IPS-15b (cell line): ENCODE measurements at regions not wholly inside any gene's neighbourhood (a gene's known extent, or its start where the extent isn't known, plus 50 kb on each side); places are given as distances from the start of the nearest gene placed in this dataset.

ENCODE experiments used
- H3K27me3 ChIP-seq: one replicate; pipeline ENCODE4 v1.6.1; 2013; ENCODE audit warnings: low read length; ENCODE audit not compliant: control insufficient read depth, insufficient read depth
- H3K36me3 ChIP-seq: one replicate; pipeline ENCODE4 v1.6.1; 2013; ENCODE audit warnings: low read length; ENCODE audit not compliant: control insufficient read depth, insufficient read depth
- H3K4me1 ChIP-seq: one replicate; pipeline ENCODE4 v1.6.1; 2013; ENCODE audit warnings: mild to moderate bottlenecking, low read length; ENCODE audit not compliant: control insufficient read depth, insufficient read depth
- H3K4me3 ChIP-seq: one replicate; pipeline ENCODE4 v1.5.1; 2013; ENCODE audit warnings: low read depth, low read length
- H3K9ac ChIP-seq: one replicate; pipeline ENCODE4 v1.6.1; 2013; ENCODE audit warnings: low read depth, mild to moderate bottlenecking, low read length
- H3K9me3 ChIP-seq: one replicate; pipeline ENCODE4 v1.6.1; 2013; ENCODE audit warnings: mild to moderate bottlenecking, low read length; ENCODE audit not compliant: control insufficient read depth, insufficient read depth

GRCh38 chr5:162487528-162488525 is 420.3 kb downstream of the GABRG2 start:
- Histone ChIP-seq H3K9ac (no peak overlapping the region), H3K4me1 (no peaks in the 10 kb centered on the region), H3K4me3 (no peak overlapping the region), H3K9me3 (no peaks in the 10 kb centered on the region), H3K36me3 (no peaks in the 10 kb centered on the region), H3K27me3 (no peaks in the 10 kb centered on the region)

DNA sequence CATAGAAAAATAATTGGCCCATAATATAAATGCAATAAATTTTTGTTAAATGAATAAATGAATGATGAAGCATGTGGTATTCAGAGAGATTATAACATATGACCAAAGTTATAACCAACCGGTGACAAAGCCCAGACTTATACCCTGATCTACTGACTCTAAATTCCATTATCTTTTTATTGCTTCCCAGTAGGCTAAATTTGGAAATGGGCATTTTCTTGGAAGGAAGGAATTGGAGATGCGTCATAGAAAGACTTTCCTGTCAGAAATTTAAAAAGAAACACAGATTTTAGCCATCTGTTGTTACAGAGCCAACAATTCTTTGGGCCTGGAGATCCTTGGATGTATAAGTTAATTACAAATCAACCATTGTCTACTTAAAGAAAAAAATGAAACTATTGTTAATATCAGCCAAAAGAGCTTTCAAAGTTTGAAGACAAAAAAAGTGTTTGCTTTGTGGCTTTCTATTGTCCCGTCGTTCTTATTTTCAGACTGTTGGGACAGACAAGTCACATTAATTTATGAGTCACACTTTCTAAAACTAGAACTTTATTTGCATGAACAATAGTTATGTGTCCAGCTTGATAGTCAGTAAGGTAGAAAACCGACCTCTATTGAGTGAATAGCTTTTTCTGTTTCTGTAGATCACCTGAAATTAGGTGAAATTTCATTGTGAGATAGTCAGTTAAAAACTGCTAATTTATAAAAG is 428.7 kb downstream of the GABRG2 start:
- no peak overlapping the region for H3K4me3 ChIP-seq
- no peaks in the 10 kb centered on the region for H3K4me1 ChIP-seq
- no peaks in the 10 kb centered on the region for H3K9me3 ChIP-seq
- H3K9ac ChIP-seq = no peak overlapping the region
- no peaks in the 10 kb centered on the region for H3K36me3 ChIP-seq
- no peaks in the 10 kb centered on the region for H3K27me3 ChIP-seq

DNA sequence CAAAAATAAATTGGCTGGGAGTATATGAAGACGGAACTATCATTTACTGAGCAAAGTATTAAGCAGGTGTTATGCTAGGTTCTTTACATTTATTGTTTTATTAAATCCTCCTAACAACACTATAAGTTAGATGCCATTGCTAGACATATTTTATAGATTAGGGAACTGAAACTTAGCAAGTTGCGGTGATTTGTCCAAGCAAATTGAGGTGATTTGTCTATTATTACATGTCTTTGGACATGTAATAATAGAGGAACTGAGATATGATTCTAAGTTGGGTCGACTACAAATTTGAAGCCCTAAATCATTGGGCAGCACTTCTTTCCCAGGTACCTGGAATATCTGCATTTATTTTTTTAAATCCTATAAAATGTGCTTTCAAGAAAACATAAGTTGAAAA is 429.9 kb downstream of the GABRG2 start:
- Histone ChIP-seq H3K4me3 (no peak overlapping the region), H3K27me3 (no peaks in the 10 kb centered on the region), H3K9me3 (no peaks in the 10 kb centered on the region), H3K36me3 (no peaks in the 10 kb centered on the region), H3K9ac (no peak overlapping the region), H3K4me1 (no peaks in the 10 kb centered on the region)

- H3K36me3 ChIP-seq = no peaks in the 10 kb centered on the region
- H3K27me3 ChIP-seq = no peaks in the 10 kb centered on the region
- H3K9me3 ChIP-seq = no peaks in the 10 kb centered on the region
- H3K4me1 ChIP-seq = no peaks in the 10 kb centered on the region
- H3K9ac ChIP-seq = no peak overlapping the region
- H3K4me3 ChIP-seq = no peak overlapping the region
Observed at GRCh38 chr5:162502780-162503179, 435.2 kb downstream of the GABRG2 start.

- H3K36me3 ChIP-seq = no peaks in the 10 kb centered on the region
- no peak overlapping the region for H3K9ac ChIP-seq
- H3K27me3 ChIP-seq = no peaks in the 10 kb centered on the region
- H3K9me3 ChIP-seq = no peaks in the 10 kb centered on the region
- no peak overlapping the region for H3K4me3 ChIP-seq
- H3K4me1 ChIP-seq = no peaks in the 10 kb centered on the region
Observed at GRCh38 chr5:162503796-162504195, 436.2 kb downstream of the GABRG2 start.

DNA sequence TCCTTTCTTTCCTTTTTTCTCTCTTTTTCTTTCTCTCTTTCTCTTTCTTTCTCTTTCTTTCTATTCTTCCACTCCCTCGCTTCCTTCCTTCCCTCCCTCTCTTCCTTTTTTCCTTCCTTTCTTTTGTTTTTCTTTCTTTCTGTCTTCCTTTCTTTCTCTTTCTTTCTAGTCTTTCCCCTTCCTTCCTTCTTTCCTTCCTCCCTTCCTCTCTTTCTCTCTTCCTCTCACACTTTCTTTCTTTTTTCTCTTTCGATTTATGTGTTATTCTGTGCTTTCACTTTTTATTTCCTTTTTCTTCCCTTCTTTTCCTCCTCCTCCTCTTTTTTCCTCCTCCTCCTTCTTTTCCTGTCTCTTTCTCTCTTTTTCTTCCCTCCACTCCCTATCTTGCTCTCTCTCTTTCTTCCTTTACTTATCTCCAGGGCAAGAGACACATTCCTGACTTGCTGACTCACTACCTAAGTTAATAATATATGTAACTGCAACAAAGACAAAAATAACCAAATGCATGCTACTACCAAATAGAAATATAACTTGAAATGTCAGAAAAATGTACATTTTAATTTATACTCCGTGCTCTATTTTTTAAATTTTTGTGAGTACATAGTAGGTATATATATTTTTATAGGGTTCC is 445.5 kb downstream of the GABRG2 start:
- Histone ChIP-seq H3K36me3 (no peaks in the 10 kb centered on the region), H3K4me3 (no peak overlapping the region), H3K9me3 (no peaks in the 10 kb centered on the region), H3K9ac (no peak overlapping the region), H3K27me3 (no peaks in the 10 kb centered on the region), H3K4me1 (no peaks in the 10 kb centered on the region)

- Histone ChIP-seq H3K4me3 (no peak overlapping the region), H3K9me3 (no peaks in the 10 kb centered on the region), H3K4me1 (no peaks in the 10 kb centered on the region), H3K9ac (no peak overlapping the region), H3K27me3 (no peaks in the 10 kb centered on the region), H3K36me3 (no peaks in the 10 kb centered on the region)
Observed at GRCh38 chr5:162514116-162514515, 446.5 kb downstream of the GABRG2 start.

DNA sequence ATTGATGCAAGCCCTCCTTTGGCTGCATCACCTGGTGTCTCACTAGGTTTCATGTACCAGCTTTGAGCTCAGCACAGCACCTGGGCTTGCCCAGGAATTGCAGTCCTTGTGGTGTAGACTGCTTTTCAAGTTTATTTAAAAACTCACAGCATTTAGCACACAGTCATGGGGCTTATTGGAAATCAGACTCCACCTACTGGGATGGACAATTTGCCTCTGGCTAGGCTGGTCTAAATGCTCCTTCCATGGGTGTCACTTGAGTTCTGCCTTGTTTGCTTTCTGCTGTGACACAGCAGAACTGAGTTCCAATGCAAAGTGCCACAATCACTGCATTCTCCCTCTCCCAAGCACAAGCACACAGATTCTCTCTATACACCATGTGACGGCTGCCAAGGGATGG is 453.3 kb downstream of the GABRG2 start:
- no peaks in the 10 kb centered on the region for H3K4me1 ChIP-seq
- H3K27me3 ChIP-seq = no peaks in the 10 kb centered on the region
- H3K9me3 ChIP-seq = no peaks in the 10 kb centered on the region
- H3K9ac ChIP-seq = no peak overlapping the region
- no peaks in the 10 kb centered on the region for H3K36me3 ChIP-seq
- H3K4me3 ChIP-seq = no peak overlapping the region

GRCh38 chr5:162529209-162529608 is 461.6 kb downstream of the GABRG2 start:
- Histone ChIP-seq H3K4me3 (no peak overlapping the region), H3K36me3 (no peaks in the 10 kb centered on the region), H3K4me1 (no peaks in the 10 kb centered on the region), H3K9ac (no peak overlapping the region), H3K9me3 (no peaks in the 10 kb centered on the region), H3K27me3 (no peaks in the 10 kb centered on the region)

GRCh38 chr5:162529886-162530285 is 462.3 kb downstream of the GABRG2 start:
- H3K9ac ChIP-seq = no peak overlapping the region
- H3K4me1 ChIP-seq = no peaks in the 10 kb centered on the region
- no peak overlapping the region for H3K4me3 ChIP-seq
- H3K27me3 ChIP-seq = no peaks in the 10 kb centered on the region
- H3K36me3 ChIP-seq = no peaks in the 10 kb centered on the region
- H3K9me3 ChIP-seq = no peaks in the 10 kb centered on the region

- Histone ChIP-seq H3K9me3 (no peaks in the 10 kb centered on the region), H3K9ac (no peak overlapping the region), H3K27me3 (no peaks in the 10 kb centered on the region), H3K4me1 (no peaks in the 10 kb centered on the region), H3K36me3 (no peaks in the 10 kb centered on the region), H3K4me3 (no peak overlapping the region)
Observed at GRCh38 chr5:162543437-162543836, 475.9 kb downstream of the GABRG2 start.
